ENCODE measurements at regions not wholly inside any gene's neighbourhood (a gene's known extent, or its start where the extent isn't known, plus 50 kb on each side); places are given as distances from the start of the nearest gene placed in this dataset.
"Not testable (repeated sequence)": the region's sequence is repeated elsewhere in the genome, so short reads cannot be mapped to it uniquely, and the experiment has no call there.

DNA sequence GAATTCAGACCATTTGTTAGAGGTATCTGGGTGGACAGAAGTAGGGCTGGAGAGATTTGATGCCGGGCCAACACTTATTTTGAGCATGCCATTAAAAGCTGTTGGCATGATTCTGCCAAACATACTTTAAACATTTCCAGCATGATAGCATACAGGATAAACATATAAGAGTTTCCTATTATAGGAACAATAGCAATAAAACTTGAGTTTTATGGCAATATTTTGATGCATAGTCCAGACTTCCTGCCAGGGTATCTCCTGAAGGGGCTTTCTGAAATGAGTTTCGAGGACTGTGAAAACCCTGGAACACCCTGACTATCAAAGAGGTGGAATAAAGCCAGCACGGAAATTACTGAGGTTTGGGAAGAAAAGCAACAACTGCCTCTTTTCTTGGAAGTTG is 1398.0 kb upstream of the NXPH2 start:
- DNase-seq: no peak

- DNase-seq: no peak
Observed at GRCh38 chr2:140177086-140177485, 1396.9 kb upstream of the NXPH2 start.

DNA sequence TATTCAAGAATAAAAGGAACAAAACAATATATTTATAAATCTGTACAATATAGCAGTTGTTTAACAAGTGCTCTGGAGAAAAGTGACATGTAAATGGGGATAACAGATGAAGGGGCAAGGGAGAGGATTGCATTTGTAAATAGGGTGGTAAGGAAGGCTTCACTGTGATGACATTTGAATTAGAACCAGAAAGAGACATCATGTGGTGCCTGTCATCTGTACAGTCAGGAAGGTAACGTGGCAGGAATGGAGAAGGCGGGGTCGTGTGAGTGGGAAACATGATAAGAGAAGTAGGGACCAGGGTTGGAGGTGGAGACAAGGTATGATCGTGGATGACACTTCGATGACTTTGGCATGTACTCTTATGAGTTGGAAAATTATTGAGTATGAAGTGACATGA is 1393.6 kb upstream of the NXPH2 start:
- DNase-seq: no peak

DNA sequence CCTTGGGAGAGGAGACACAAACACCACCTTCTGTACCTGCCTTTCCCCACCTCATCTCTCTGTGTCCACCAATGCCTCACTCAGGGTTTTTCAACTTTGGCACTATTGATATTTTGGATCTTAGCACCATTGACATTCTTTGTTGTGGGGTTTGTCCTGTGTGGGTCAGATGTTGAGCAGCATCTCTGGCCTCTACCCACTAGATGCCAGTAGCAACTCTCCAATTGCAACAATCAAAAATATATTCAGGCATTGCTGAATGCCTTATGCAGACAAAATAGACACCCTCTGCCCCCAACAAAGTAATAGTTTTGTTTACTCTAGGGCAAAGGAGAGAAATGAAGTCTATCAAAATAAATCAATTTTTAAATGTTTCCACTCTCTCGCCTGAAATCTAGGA is 1384.3 kb upstream of the NXPH2 start:
- no peak for DNase-seq

DNA sequence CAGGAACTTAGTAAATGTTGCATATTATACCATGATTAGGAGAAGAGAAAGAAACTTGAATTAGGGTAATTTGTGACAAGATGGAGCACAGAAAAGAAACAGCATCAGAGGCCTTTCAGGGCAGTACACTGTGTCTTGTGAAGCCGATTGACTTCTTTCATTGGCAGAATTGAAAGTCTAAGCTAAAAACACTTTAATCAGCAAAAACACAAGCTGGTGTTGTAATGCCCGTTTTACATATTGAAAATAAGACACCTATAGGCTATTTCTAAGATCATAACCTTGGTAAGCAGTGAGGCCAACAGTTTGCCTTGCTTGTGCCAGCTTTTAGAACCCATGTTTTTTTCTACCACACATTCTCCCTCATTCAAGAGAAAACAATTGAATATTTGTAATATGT is 1378.1 kb upstream of the NXPH2 start:
- DNase-seq: no peak

- no peak for DNase-seq
Observed at GRCh38 chr2:140157816-140158215, 1377.6 kb upstream of the NXPH2 start.

DNA sequence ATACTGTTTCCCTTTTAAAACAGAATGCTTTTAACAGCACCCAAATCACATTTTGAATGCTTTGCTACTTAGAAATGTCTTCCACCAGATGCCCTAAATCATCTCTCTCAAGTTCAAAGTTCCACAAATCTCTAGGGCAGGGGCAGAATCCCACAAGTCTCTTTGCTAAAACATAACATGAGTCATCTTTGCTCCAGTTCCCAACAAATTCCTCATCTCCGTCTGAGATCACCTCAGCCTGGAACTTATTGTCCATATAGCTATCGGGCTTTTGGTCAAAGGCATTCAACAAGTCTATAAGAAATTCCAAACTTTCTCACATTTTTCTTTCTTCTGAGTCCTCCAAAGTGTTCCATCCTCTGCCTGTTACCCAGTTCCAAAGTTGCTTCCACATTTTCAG is 1374.5 kb upstream of the NXPH2 start:
- DNase-seq: no peak

- DNase-seq: no peak
Observed at GRCh38 chr2:140154271-140154670, 1374.1 kb upstream of the NXPH2 start.

DNA sequence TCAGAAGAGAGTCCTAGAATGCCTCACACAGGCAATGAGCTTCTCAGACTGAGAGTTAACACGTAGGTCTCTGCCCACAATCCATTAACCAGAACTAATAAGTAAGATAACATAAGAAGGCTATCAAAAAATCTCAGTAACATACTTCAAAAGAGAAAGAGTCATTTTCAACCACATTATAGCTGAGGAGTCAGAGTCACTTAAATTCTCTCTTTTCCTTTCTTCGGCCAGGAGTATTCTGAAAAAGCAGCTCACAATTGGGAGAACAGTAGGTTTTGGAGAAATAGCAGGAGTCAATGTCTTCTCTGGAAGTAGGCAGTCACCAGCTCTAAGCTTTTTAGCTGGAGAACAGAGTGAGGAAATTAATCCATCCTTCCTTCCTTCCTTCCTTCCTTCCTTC is 1364.4 kb upstream of the NXPH2 start:
- DNase-seq: no peak

DNA sequence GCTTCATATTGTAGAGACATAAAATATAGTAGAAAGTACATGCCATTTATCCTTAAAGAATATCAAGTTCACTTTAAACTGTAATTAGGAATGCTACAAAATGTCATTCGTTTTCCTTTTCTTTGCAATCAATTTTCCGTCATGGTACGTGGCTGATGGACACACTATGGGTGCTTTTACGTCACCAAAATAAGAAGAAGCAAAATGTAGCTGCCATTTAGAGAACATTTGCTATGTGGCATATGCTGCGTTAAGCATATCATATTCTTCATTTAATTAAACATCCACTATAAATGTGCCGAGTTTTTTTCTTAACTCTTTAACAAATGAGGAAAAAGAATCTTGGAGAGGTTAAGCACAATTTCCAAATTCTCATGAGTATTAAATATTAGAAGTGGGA is 1358.5 kb upstream of the NXPH2 start:
- DNase-seq: no peak

GRCh38 chr2:140136861-140137260 is 1356.7 kb upstream of the NXPH2 start:
- DNase-seq: no peak

- no peak for DNase-seq
Observed at GRCh38 chr2:140136366-140136765, 1356.2 kb upstream of the NXPH2 start.

DNA sequence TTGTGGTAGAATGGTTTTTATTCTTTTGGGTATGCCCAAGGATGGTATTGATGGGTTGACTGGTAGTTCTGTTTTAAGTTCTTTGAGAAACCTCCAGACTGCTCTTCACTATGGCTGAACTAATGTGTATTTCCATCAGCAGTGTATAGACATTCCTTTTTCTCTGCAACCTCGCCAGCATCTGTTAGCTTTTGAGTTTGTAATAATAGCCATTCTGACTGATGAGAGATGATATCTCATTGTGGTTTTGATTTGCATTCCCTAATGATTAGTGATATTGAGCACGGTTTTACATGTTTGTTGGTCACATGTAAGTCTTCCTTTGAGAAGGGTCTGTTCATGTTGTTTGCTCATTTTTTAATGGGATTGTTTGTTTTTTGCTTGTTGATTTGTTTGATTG is 1348.7 kb upstream of the NXPH2 start:
- DNase-seq: no peak

DNA sequence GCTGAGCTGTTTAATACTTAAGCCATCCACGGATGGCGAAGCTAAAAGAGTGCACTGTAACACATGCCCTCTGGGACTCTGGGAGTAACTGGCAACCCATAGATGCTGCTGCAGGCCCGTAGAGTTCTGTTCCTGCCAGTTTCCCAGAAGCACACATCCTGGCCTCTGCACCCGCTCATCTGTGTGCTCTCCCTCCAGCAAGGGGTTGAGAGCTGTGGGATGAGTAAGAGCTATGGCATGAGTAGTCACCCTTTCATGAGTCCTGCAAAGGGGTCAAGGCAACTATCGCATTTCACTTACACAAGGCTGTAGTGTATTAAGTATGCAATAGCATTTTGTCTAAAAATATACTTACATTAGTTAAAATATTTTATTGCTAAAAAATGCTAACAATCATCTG is 1341.8 kb upstream of the NXPH2 start:
- no peak for DNase-seq

DNA sequence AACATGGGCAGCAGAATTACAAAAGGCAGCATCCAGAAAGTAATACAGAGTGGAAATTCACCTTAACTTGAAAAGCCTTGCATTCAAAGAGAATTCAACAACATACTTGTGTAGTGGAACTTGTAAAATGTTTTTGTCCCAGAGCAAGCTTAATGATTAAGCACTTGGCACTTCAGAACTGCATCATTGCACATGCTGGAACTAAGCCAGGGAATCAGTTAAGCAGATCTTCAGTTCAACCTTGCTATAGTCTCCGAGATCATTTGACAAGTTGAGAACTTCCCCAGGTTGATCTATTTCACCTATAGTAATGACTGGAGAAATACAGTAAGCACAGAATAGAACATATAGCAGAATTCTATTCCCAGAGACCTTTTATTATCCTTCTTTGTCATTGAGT is 1337.2 kb upstream of the NXPH2 start:
- no peak for DNase-seq

DNA sequence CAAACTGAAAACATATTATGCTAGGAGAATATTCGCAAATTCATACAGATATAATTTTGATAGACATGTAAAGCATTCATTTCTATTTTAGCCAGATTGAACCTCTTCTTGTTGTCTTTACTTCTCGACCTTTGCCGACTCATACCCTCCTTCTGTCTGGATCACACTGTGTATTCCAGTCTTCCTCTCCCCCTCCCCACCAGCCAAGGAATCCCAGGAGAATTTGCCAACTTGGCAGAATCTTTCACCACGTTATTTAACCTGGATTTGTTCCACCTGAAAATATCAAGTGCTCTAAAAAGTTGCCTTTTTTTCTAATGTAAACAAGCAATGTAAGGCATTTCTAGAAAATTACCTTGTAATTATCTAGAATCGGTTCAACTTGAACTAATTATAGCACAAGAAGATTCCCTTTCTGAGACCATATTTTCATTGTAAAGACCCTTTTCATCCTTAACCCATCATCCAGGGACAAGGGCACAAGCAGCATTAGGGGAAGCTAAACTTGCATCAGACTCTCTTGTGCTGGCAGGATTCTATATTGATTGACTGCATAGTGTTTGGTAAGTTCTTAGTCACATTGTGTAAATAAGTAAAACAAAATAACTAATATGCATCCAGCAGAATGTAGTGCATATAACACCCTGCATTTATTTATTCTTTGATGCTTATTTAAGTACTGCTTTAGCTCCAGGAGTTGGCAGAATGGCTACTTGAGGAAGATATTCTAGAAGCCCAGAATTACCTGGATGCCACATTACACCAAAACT is 1328.7 kb upstream of the NXPH2 start:
- no peak for DNase-seq

DNA sequence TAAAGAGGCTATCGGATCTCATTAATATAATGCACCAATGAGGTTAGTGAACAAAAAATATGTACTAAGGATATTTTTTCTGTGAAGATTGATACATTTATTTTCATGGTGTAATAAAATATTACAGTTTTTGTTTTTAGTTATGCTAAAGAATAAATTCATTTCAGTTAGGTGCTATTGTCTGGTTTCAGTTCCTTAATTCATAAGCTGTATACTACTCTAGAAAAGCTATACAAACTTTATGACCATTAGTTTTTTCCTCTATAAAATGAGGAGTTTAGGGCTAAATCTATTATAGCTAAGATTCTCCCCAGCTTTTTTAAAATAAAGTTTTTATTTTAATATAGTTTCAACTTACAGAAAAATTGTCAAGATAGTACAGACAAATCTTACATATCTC is 1311.7 kb upstream of the NXPH2 start:
- DNase-seq: no peak

DNA sequence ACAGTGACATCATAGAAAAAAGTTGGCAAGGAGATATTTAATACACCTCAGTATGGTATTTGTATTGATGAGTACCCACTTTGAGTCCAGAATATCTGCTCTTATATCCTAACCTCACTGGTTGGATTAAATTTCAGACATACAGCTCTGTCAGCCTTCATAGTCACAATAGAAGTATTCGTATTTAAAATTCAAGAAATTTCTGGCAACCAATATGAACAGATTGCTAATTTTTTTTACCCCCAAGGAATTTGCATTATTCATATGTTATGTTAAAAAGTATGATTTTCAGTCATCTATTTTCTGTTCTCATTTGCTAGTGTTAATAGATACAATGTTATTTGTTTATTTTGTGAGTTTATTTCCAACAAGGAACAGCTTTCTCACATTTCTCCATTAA is 1306.8 kb upstream of the NXPH2 start:
- DNase-seq: no peak

- peak; percentile 4 for DNase-seq
Observed at GRCh38 chr2:140085674-140086073, 1305.5 kb upstream of the NXPH2 start.

- no peak for DNase-seq
Observed at GRCh38 chr2:140079038-140079437, 1298.8 kb upstream of the NXPH2 start.

GRCh38 chr2:140076164-140076563 is 1296.0 kb upstream of the NXPH2 start:
- no peak for DNase-seq

GRCh38 chr2:140073763-140074162 is 1293.6 kb upstream of the NXPH2 start:
- not testable (repeated sequence) for DNase-seq

- no peak for DNase-seq
Observed at GRCh38 chr2:140067661-140068060, 1287.5 kb upstream of the NXPH2 start.

DNA sequence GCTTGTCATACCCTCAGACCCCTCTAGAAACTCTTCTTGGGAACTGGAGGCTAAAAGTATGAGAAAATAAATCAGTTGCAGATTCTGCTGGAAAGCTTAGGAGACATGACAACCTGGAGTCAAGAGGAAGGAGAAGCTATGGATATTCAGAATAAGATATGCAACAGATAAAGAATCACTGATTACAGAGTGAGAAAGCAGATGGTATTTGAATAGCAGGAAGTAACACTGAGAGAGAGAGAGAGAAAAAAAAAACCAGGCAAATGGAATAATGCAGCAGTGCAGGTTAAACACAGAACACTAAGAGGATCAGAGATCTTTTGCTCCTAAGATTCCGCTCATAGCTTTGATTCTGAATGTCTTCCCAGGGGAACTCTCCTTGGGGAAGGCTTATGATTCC is 1284.1 kb upstream of the NXPH2 start:
- DNase-seq: no peak

- no peak for DNase-seq
Observed at GRCh38 chr2:140063356-140063755, 1283.2 kb upstream of the NXPH2 start.

DNA sequence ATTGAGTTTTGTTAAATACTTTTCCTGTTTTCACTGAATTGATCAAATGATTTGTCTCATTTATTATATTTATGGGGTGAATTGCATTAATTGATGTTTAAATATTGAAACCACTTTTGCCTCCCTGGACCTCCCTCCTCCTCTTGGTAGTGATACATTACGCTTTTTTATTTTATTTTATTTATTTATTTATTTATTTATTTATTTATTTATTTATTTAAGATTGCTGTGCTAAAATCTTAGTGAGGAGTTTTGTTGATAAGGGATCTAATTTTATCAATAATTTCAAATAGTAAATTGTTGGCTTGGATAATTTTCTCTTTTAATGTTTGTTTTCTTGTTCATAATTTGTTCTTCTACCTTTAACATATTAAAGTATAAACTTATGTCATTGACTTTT is 1281.0 kb upstream of the NXPH2 start:
- DNase-seq: no peak

Data from COR-L47 (cell line).